HCT116 (cell line): ENCODE measurements at regions not wholly inside any gene's neighbourhood (a gene's known extent, or its start where the extent isn't known, plus 50 kb on each side); places are given as distances from the start of the nearest gene placed in this dataset.

Source experiments
- ATAC-seq: fragments of 200-7000 bp; cut with Tn5 transposase; 2 replicates; pipeline ENCODE4 v1.9.1; 2020; ENCODE audit warnings: mild to moderate bottlenecking, moderate library complexity
- BruUV-seq: library from RNA; stranded (reverse); fragments of 400-500 nt; replicated peaks from 2 replicates; lab custom pipeline; 2021; lab: Mats Ljungman, UMichigan
- CTCF ChIA-PET: fragments of 300-600 bp; sonication (Branson Sonifier 250); formaldehyde crosslinking; loops from one replicate; lab custom pipeline; 2021; ENCODE audit warnings: antibody characterized with exemption; lab: Charles Lee
- POLR2A ChIA-PET: fragments of 300-600, 350-600 bp; sonication (Branson Sonifier 250); formaldehyde crosslinking; loops from one replicate; lab custom pipeline; 2021; ENCODE audit warnings: antibody characterized with exemption; lab: Charles Lee
- RAD21 ChIA-PET, 2 experiments: fragments of 300-600 bp; sonication (Branson Sonifier 250); formaldehyde crosslinking; loops; one replicate each; lab custom pipeline; 2023; ENCODE audit warnings: low total read pairs in 2 of 2; ENCODE audit not compliant: uncharacterized antibody in 2 of 2, unreplicated experiment in 2 of 2, low non-redundant PET in 1 of 2; lab: Charles Lee
- DNase-seq: peaks from one replicate; pipeline ENCODE4 v3.0.0-alpha.2; 2010; ENCODE audit warnings: low read depth, low spot score
- H2AFZ ChIP-seq: fragments of 200-600 bp; shearing (Covaris generic), sonication (generic); 2 replicates; pipeline ENCODE4 v1.6.1; 2017; ENCODE audit warnings: low read depth, mixed run types, mixed read lengths, antibody characterized with exemption, low read length; ENCODE audit not compliant: poor library complexity, severe bottlenecking
- H3K27ac ChIP-seq: 2 replicates; pipeline ENCODE4 v1.5.1; 2012; ENCODE audit warnings: low read depth, low read length
- H3K27me3 ChIP-seq: fragments of 200-600 bp; sonication (generic); 2 replicates; pipeline ENCODE4 v1.6.1; 2016; ENCODE audit warnings: mixed run types, low read length, mixed read lengths; ENCODE audit not compliant: insufficient read depth
- H3K36me3 ChIP-seq, 2 experiments: fragments of 200-500 bp in 1 of 2; fragments of 200-600 bp in 1 of 2; sonication (Bioruptor generic) in 1 of 2; sonication (generic) in 1 of 2; 2 replicates each; pipeline versions ENCODE4 v1.5.1 to v1.6.1; 2014 to 2016; ENCODE audit warnings: low read length in 2 of 2, inconsistent platforms in 1 of 2, mixed read lengths in 1 of 2, mixed run types in 1 of 2; ENCODE audit not compliant: insufficient read depth in 2 of 2, control insufficient read depth in 1 of 2
- H3K4me1 ChIP-seq, 2 experiments: fragments of 200-600 bp in 1 of 2; sonication (generic) in 1 of 2; 2 replicates each; pipeline versions ENCODE4 v1.5.1 to v1.6.1; 2012 to 2017; ENCODE audit warnings: low read length in 2 of 2, inconsistent platforms in 1 of 2, mild to moderate bottlenecking in 1 of 2, mixed read lengths in 1 of 2, mixed run types in 1 of 2, moderate library complexity in 1 of 2; ENCODE audit not compliant: insufficient read depth in 2 of 2, control insufficient read depth in 1 of 2
- H3K4me2 ChIP-seq: fragments of 200-600 bp; sonication (generic); 2 replicates; pipeline ENCODE4 v1.6.1; 2017; ENCODE audit warnings: mixed run types, low read length, mixed read lengths
- H3K4me3 ChIP-seq, 2 experiments: fragments of 200-600 bp in 1 of 2; sonication (generic) in 1 of 2; replicated peaks in 1 of 2; 2 replicates each; pipeline ENCODE4 v1.5.1; 2011 to 2016; ENCODE audit warnings: low read length in 2 of 2, control low read depth in 1 of 2, low read depth in 1 of 2, mild to moderate bottlenecking in 1 of 2, mixed read lengths in 1 of 2, mixed run types in 1 of 2
- H3K79me2 ChIP-seq: fragments of 200-600 bp; sonication (generic); 2 replicates; pipeline ENCODE4 v1.6.1; 2017; ENCODE audit warnings: mild to moderate bottlenecking, mixed run types, low read length, moderate library complexity, mixed read lengths; ENCODE audit not compliant: insufficient read depth
- H3K9ac ChIP-seq: fragments of 200-600 bp; sonication (generic); 2 replicates; pipeline ENCODE4 v1.6.1; 2016; ENCODE audit warnings: low read length, mixed read lengths
- H3K9me2 ChIP-seq: fragments of 200-600 bp; sonication (generic), shearing (Covaris generic); 2 replicates; pipeline ENCODE4 v1.6.1; 2017; ENCODE audit warnings: mixed run types, mild to moderate bottlenecking, moderate library complexity; ENCODE audit not compliant: insufficient read depth
- H3K9me3 ChIP-seq, 2 experiments: fragments of 200-500 bp in 1 of 2; fragments of 200-600 bp in 1 of 2; sonication (Bioruptor generic) in 1 of 2; sonication (generic) in 1 of 2; 2 replicates each; pipeline ENCODE4 v1.6.1; 2014 to 2017; ENCODE audit warnings: low read length in 2 of 2, mixed read lengths in 2 of 2, inconsistent platforms in 1 of 2, low read depth in 1 of 2, mild to moderate bottlenecking in 1 of 2, mixed run types in 1 of 2, moderate library complexity in 1 of 2; ENCODE audit not compliant: control insufficient read depth in 1 of 2, insufficient read depth in 1 of 2
- H4K20me1 ChIP-seq: fragments of 200-600 bp; sonication (generic), shearing (Covaris generic); 2 replicates; pipeline ENCODE4 v1.6.1; 2017; ENCODE audit warnings: mixed run types, mild to moderate bottlenecking, moderate library complexity; ENCODE audit not compliant: insufficient read depth
- ATF3 ChIP-seq: IDR thresholded peaks from 2 replicates; pipeline ENCODE4 v1.6.1; 2012
- CTCF ChIP-seq, 3 experiments: fragments of 200-600 bp in 1 of 3; sonication (generic) in 1 of 3; IDR thresholded peaks in 2 of 3; conservative IDR thresholded peaks in 1 of 3; 2 replicates each; pipeline ENCODE4 v1.5.1; 2012 to 2017; ENCODE audit warnings: low read depth in 2 of 3, low read length in 2 of 3, antibody characterized with exemption in 1 of 3, borderline replicate concordance in 1 of 3, control low read depth in 1 of 3, mild to moderate bottlenecking in 1 of 3, mixed read lengths in 1 of 3, mixed run types in 1 of 3, moderate library complexity in 1 of 3; ENCODE audit not compliant: insufficient read depth in 1 of 3
- ELF1 ChIP-seq: IDR thresholded peaks from 2 replicates; pipeline ENCODE4 v1.6.1; 2012; ENCODE audit warnings: low read depth, borderline replicate concordance
- EZH2 ChIP-seq: fragments of 200-600 bp; sonication (generic); IDR thresholded peaks from 2 replicates; pipeline ENCODE4 v1.6.1; 2017; ENCODE audit warnings: antibody characterized with exemption, mixed run types
- JUND ChIP-seq: IDR thresholded peaks from 2 replicates; pipeline ENCODE4 v1.6.1; 2012
- POLR2A ChIP-seq: IDR thresholded peaks from 2 replicates; pipeline ENCODE4 v1.7.0; 2011; ENCODE audit warnings: borderline replicate concordance; ENCODE audit not compliant: insufficient read depth, insufficient read length; ENCODE audit errors: extremely low read depth
- POLR2AphosphoS5 ChIP-seq: IDR thresholded peaks from 2 replicates; pipeline ENCODE4 v1.6.1; 2011; ENCODE audit warnings: mild to moderate bottlenecking, low read depth, low read length, moderate library complexity
- SIN3A ChIP-seq: IDR thresholded peaks from 2 replicates; pipeline ENCODE4 v1.6.1; 2012; ENCODE audit warnings: low read depth
- SRF ChIP-seq: IDR thresholded peaks from 2 replicates; pipeline ENCODE4 v1.6.1; 2012; ENCODE audit warnings: low read depth
- TCF7L2 ChIP-seq: IDR thresholded peaks from 2 replicates; pipeline ENCODE4 v1.7.0; 2011; ENCODE audit warnings: borderline replicate concordance, inconsistent platforms; ENCODE audit not compliant: insufficient read depth, insufficient read length; ENCODE audit errors: extremely low read depth
- ZBTB33 ChIP-seq: IDR thresholded peaks from 2 replicates; pipeline ENCODE4 v1.6.1; 2011; ENCODE audit warnings: mild to moderate bottlenecking, low read length, moderate library complexity; ENCODE audit not compliant: insufficient replicate concordance; ENCODE audit errors: extremely low read depth
- ZFX ChIP-seq: fragments of 450-650 bp; IDR thresholded peaks from 2 replicates; pipeline ENCODE4 v1.6.1; 2017
- intact Hi-C: fragments of 100-400 bp; cut with micrococcal nuclease; formaldehyde crosslinking; loops from 2 replicates; pipeline ENCODE4 v1.10.0; 2022

- BruUV-seq: no TSS peak
These were observed 388.9 kb upstream of the TRPC7 start for GRCh38 chr5:136754216-136754615.

More at GRCh38 chr5:136754216-136754615, 388.9 kb upstream of the TRPC7 start:
- DNase-seq (no peak), ATAC-seq (no peak)
- POLR2A ChIA-PET: no interaction called here
- no peaks in the 10 kb centered on the region for H4K20me1 ChIP-seq
- H2AFZ ChIP-seq: no peak overlapping the region
- RAD21 ChIA-PET: no interaction called here
- H3K36me3 ChIP-seq: no peaks in the 10 kb centered on the region
- H3K9me2 ChIP-seq: no peaks in the 10 kb centered on the region
- H3K27me3 ChIP-seq: peaks cover 15% of the 10 kb centered on the region; the same call in 1 of the 2 replicates
- H3K79me2 ChIP-seq: no peaks in the 10 kb centered on the region
- no peak overlapping the region for H3K27ac ChIP-seq
- TF ChIP-seq ZBTB33 (no peak), SRF (no peak), POLR2A (no peak), ZFX (no peak), ELF1 (no peak), TCF7L2 (no peak), EZH2 (no peak), CTCF (IDR thresholded peaks at IDR 0.05 in 2 of 3, conservative IDR thresholded peaks at IDR 0.05 in 1 of 3; ENCODE audit: borderline replicate concordance in 1 of 3, insufficient read depth in 1 of 3, low read depth in 2 of 3, low read length in 2 of 3) (no peak), POLR2AphosphoS5 (no peak), ATF3 (no peak), JUND (no peak), SIN3A (no peak)
- no peak overlapping the region for H3K9ac ChIP-seq
- H3K4me3 ChIP-seq: no peak overlapping the region
- intact Hi-C loops: no loop called here
- no peak overlapping the region for H3K4me2 ChIP-seq
- H3K9me3 ChIP-seq: no peaks in the 10 kb centered on the region
- no peaks in the 10 kb centered on the region for H3K4me1 ChIP-seq
- CTCF ChIA-PET: no interaction called here
